ENCODE measurements at regions not wholly inside any gene's neighbourhood (a gene's known extent, or its start where the extent isn't known, plus 50 kb on each side); places are given as distances from the start of the nearest gene placed in this dataset.

DNA sequence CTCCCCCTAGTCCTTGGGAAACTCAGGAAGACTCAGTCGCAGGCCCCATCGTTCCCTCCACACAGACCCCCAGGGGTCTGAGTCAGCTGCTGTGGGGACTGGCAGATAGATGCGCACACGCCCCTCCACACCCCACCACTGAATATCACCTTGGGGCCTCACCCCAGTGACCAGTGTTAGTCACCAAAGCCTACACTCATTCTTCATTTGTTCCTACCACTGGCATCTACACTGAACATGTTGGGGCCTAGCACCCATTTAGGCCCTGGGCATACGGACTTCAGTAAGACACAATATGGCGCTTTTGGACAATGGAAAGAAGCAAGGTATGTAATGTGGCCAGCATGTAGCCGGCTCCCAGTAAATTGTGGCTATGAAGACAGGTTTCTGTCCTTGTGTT is 154.1 kb upstream of the PJA1 start:
- Histone ChIP-seq H3K36me3 (replicated peaks in 1 of 2; ENCODE audit: insufficient read depth in 1 of 2, low read depth in 2 of 2) (no peaks in the 10 kb centered on the region), H3K27me3 (no peaks in the 10 kb centered on the region), H3K9me3 (no peaks in the 10 kb centered on the region), H3K27ac (no peak overlapping the region), H3K4me1 (no peaks in the 10 kb centered on the region), H3K4me3 (no peak overlapping the region)
- ATAC-seq (no peak), DNase-seq (no peak)
- 95 to 100% methylated on average over 3 to 4 of the region's 7 CpGs for WGBS, 2 donors
- TF ChIP-seq POLR2A (IDR thresholded peaks at IDR 0.05): no peak
- TF ChIP-seq, protein P1, sequence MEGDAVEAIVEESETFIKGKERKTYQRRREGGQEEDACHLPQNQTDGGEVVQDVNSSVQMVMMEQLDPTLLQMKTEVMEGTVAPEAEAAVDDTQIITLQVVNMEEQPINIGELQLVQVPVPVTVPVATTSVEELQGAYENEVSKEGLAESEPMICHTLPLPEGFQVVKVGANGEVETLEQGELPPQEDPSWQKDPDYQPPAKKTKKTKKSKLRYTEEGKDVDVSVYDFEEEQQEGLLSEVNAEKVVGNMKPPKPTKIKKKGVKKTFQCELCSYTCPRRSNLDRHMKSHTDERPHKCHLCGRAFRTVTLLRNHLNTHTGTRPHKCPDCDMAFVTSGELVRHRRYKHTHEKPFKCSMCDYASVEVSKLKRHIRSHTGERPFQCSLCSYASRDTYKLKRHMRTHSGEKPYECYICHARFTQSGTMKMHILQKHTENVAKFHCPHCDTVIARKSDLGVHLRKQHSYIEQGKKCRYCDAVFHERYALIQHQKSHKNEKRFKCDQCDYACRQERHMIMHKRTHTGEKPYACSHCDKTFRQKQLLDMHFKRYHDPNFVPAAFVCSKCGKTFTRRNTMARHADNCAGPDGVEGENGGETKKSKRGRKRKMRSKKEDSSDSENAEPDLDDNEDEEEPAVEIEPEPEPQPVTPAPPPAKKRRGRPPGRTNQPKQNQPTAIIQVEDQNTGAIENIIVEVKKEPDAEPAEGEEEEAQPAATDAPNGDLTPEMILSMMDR (IDR thresholded peaks at IDR 0.05): no peak
- intact Hi-C loops (cut with DNase I): no loop called here

DNA sequence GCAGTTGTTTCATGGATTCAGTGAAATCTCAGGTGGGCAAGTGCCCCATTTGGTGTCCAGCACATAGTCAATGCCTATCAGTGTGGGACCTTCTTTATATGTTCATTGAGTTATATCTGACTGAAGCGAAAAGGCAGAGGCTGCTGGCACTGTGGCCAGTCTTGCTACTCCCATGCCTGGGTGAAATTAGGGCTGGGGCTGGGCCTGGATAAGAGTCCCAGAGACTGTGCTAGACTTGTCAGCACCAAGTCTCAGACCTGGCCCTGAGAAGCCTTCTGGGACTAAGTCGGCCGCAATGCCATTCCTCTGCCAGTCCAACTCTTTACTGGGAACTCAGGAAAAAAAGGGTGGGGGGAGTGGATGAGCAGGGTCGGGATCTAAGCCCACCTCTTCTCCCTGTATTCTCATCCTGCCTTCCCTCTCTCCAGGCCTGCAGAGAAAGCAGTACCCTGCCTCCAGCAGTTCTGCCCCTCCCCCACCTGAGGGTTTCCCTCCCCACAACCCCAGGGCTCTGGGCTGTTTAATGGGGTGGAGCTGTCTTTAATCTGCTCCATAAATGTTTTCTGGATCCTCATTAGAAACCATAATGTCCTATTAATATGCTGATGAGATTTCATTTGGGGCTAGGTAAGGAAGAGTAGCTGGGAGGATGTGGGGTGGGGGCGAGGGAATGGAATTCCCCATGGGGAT is 153.5 kb upstream of the PJA1 start:
- no peak for DNase-seq
- Histone ChIP-seq H3K27me3 (no peaks in the 10 kb centered on the region), H3K4me1 (no peaks in the 10 kb centered on the region), H3K4me3 (no peak overlapping the region), H3K27ac (no peak overlapping the region), H3K36me3 (replicated peaks in 1 of 2; ENCODE audit: insufficient read depth in 1 of 2, low read depth in 2 of 2) (no peaks in the 10 kb centered on the region), H3K9me3 (no peaks in the 10 kb centered on the region)
- TF ChIP-seq POLR2A (IDR thresholded peaks at IDR 0.05): no peak
- TF ChIP-seq, protein P1 (IDR thresholded peaks at IDR 0.05): no peak
- intact Hi-C loops (cut with DNase I): no loop called here
- WGBS, 2 donors: 62 to 95% methylated on average over 2 to 3 of the region's 5 CpGs
- ATAC-seq: no peak

DNA sequence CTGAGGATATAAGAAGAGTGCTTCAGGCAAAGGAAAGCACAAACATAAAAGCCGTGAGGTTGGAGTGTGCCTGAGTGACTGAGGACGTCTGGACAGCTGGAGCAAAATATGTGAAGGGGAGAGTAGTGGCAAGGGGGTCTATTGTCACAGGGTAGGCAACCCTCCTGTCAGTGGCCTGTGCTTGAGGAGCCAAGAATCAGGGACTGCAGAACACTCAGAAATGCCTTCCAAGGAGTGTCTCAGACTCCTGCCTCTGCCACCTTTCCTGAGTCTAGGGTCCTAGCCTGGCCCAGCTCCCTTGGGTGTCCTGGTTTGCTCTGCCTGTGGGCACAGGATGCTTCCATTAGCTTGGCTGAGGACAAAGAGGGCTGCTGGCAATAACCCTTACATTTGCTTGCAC is 152.5 kb upstream of the PJA1 start:
- Histone ChIP-seq H3K9me3 (no peaks in the 10 kb centered on the region), H3K36me3 (replicated peaks in 1 of 2; ENCODE audit: insufficient read depth in 1 of 2, low read depth in 2 of 2) (no peaks in the 10 kb centered on the region), H3K4me1 (no peaks in the 10 kb centered on the region), H3K4me3 (no peak overlapping the region), H3K27me3 (no peaks in the 10 kb centered on the region), H3K27ac (no peak overlapping the region)
- DNase-seq (no peak), ATAC-seq (no peak)
- intact Hi-C loops (cut with DNase I): no loop called here
- WGBS, 2 donors: 18 to 72% methylated on average over 2 of the region's 2 CpGs
- TF ChIP-seq, protein P1 (IDR thresholded peaks at IDR 0.05): no peak
- no peak for TF ChIP-seq POLR2A (IDR thresholded peaks at IDR 0.05)

DNA sequence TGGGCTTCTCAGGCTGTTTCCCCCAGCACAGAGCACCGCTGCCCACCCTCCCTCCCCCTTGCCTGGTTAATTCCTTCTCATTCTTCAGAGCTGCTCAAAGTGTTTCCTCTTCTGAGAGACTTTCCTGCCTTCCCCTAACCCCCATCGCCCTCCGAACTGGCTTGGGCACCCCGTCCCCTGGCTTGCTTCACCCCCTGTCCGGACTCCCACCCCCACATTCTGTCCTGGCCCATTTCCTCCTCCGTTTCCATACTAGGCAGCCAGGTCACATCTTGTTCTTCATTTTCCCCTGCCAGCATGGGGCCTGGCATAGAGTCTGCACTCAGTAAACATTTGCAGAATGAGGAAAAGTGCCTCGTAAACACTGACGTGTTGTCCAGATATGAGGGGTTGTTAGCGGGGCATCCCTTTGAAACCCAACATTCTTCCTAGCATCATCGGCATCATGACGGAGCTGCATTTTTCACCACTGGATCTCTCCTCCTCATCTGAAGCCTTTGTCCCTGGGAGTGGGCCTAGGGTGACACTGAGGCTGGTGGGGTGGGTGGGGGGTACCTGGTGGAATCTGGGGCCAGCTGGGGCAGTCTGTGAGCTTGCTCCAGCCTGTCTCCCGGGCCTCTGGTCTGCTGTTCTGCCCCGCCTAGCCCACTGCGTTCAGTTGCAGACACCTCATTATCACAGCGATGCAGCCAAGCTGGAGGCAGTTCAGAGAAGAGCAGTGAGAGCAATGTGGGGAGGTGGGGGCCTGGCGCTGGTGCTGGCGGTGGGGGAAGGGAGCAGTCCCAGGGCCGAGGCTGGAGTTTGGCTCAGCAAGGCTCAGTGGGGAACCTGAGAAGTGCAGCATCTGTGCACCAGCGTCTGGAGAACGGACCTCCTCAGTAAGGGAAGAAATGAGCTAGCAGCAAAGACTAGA is 149.4 kb upstream of the PJA1 start:
- Histone ChIP-seq H3K4me3 (no peak overlapping the region), H3K27me3 (no peaks in the 10 kb centered on the region), H3K36me3 (replicated peaks in 1 of 2; ENCODE audit: insufficient read depth in 1 of 2, low read depth in 2 of 2) (no peaks in the 10 kb centered on the region), H3K9me3 (no peaks in the 10 kb centered on the region), H3K27ac (no peak overlapping the region), H3K4me1 (no peaks in the 10 kb centered on the region)
- DNase-seq (no peak), ATAC-seq (no peak)
- no peak for TF ChIP-seq POLR2A (IDR thresholded peaks at IDR 0.05)
- WGBS, 2 donors: 38 to 41% methylated on average over 13 to 14 of the region's 20 CpGs
- intact Hi-C loops (cut with DNase I): no loop called here

DNA sequence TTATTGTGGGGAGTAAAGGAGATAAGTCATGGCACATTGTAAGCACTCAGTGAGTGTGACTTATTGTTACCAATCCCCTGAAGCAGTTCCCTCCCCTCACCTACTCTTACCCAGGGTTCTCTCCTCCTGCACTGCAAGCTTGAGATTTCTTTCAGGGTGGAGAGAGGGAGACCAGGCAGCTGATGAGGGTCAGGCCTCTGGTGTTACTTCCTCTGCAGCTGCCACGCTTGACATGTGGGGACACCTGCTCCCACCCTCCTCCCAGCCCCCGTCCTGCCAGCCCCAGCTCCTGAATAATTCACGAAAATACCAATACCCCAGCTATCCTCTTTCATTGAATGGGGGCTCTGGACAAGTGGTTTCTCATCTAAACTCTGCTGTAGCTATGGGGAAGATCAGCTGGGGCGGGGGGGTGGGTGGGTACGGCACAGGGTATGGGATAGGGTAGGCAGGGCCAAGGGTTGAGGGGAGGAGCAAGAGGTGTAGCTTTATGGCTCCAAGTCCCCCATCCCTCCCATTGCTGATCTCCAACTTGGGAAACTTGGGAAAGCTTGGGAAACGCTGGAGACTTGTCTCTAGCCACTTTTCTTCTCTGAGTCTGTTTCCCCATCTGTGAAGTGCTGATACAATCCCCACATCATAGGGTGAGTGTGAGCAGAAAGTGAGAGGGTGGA is 148.5 kb upstream of the PJA1 start:
- TF ChIP-seq, protein P1 (IDR thresholded peaks at IDR 0.05): no peak
- no peak for TF ChIP-seq POLR2A (IDR thresholded peaks at IDR 0.05)
- no peak for ATAC-seq
- no peak for DNase-seq
- 77 to 90% methylated on average over 3 to 4 of the region's 6 CpGs for WGBS, 2 donors
- H3K9me3 ChIP-seq: no peaks in the 10 kb centered on the region
- intact Hi-C loops (cut with DNase I): no loop called here
- H3K4me3 ChIP-seq: no peak overlapping the region
- no peaks in the 10 kb centered on the region for H3K4me1 ChIP-seq
- H3K36me3 ChIP-seq (replicated peaks in 1 of 2; ENCODE audit: insufficient read depth in 1 of 2, low read depth in 2 of 2): no peaks in the 10 kb centered on the region
- no peaks in the 10 kb centered on the region for H3K27me3 ChIP-seq
- no peak overlapping the region for H3K27ac ChIP-seq

Data from body of pancreas (tissue), 4 donors.